Nephron progenitor cell (in vitro differentiated cells): ENCODE measurements at regions not wholly inside any gene's neighbourhood (a gene's known extent, or its start where the extent isn't known, plus 50 kb on each side); places are given as distances from the start of the nearest gene placed in this dataset.

Experiments used
- DNase-seq: peaks from one replicate; pipeline ENCODE4 v3.0.0; 2021
- H3K27ac Mint-ChIP-seq: 2 replicates; pipeline ENCODE4 v1.8.0; 2021; ENCODE audit warnings: mild to moderate bottlenecking, moderate library complexity, mixed read lengths
- H3K27me3 Mint-ChIP-seq: 2 replicates; pipeline ENCODE4 v1.8.0; 2021; ENCODE audit warnings: mild to moderate bottlenecking, low read depth, mixed read lengths; ENCODE audit not compliant: poor library complexity
- H3K36me3 Mint-ChIP-seq: 2 replicates; pipeline ENCODE4 v1.8.0; 2021; ENCODE audit warnings: low read depth, mixed read lengths
- H3K4me1 Mint-ChIP-seq: 2 replicates; pipeline ENCODE4 v1.8.0; 2021; ENCODE audit warnings: mixed read lengths
- H3K4me3 Mint-ChIP-seq: 2 replicates; pipeline ENCODE4 v1.8.0; 2021; ENCODE audit warnings: mild to moderate bottlenecking, moderate library complexity, mixed read lengths
- H3K9me3 Mint-ChIP-seq: 2 replicates; pipeline ENCODE4 v1.8.0; 2021; ENCODE audit warnings: mild to moderate bottlenecking, moderate library complexity, mixed read lengths
- CTCF ChIP-seq: fragments of 200-600 bp; sonication (generic); IDR thresholded peaks from 2 replicates; pipeline ENCODE4 v1.5.0; 2021; ENCODE audit warnings: antibody characterized with exemption

- H3K4me1 Mint-ChIP-seq, result no peaks in the 10 kb centered on the region
- peaks cover 6% of the 10 kb centered on the region for H3K27me3 Mint-ChIP-seq
- no peak overlapping the region for H3K4me3 Mint-ChIP-seq
- no peak for TF ChIP-seq CTCF
- peaks cover 3% of the 10 kb centered on the region for H3K9me3 Mint-ChIP-seq
- DNase-seq, result no peak
- no peaks in the 10 kb centered on the region for H3K36me3 Mint-ChIP-seq
- H3K27ac Mint-ChIP-seq, result no peak overlapping the region
These were observed 317.6 kb downstream of the DKK2 start for GRCh38 chr4:106718548-106718947.

- Mint-ChIP-seq H3K9me3 (peaks cover 3% of the 10 kb centered on the region), H3K36me3 (no peaks in the 10 kb centered on the region), H3K4me3 (no peak overlapping the region), H3K27me3 (peaks cover 12% of the 10 kb centered on the region), H3K4me1 (no peaks in the 10 kb centered on the region), H3K27ac (no peak overlapping the region)
- no peak for DNase-seq
- no peak for TF ChIP-seq CTCF
These were observed 319.0 kb downstream of the DKK2 start for GRCh38 chr4:106717091-106717490.

DNA sequence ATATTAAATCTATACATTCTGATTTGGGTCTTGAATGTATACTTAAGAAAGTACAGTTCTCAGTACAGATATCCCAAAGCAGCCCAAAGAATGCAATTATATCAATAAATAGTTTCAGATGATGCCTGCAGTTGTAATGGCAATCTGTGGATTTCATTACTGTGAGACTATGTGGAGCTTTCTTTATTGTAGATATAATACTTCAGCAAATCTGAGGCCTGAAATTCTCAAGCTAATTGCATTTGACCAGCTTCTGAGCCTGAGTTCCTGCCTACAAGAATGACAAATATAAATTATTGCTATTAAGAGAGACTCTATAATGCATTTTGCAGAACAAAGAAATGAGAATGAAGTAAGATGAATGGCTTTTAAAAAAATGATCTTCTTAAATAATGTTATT lies 320.3 kb downstream of the DKK2 start:
- Mint-ChIP-seq H3K4me3 (no peak overlapping the region), H3K27me3 (peaks cover 12% of the 10 kb centered on the region), H3K9me3 (peaks cover 2% of the 10 kb centered on the region), H3K27ac (no peak overlapping the region), H3K36me3 (no peaks in the 10 kb centered on the region), H3K4me1 (no peaks in the 10 kb centered on the region)
- DNase-seq, result no peak
- TF ChIP-seq CTCF, result no peak

DNA sequence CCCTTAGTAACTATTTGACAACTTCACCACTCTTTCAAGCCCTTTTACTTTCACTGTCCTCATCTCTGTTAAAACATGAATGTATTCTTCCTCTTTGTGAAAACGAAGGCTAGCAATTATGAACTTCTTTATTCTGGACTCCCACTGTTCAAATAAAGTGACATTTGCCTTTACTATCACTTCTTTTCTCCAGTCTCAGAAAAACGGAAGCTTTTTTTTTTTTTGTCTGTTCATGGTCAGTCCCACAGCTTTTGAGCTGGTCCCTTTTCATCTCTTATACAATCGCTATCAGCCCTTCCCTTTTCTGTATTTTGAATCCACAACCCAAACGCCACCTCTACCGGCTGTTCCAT lies 327.7 kb downstream of the DKK2 start:
- Mint-ChIP-seq H3K27ac (no peak overlapping the region), H3K4me1 (no peaks in the 10 kb centered on the region), H3K9me3 (peaks cover 4% of the 10 kb centered on the region), H3K36me3 (no peaks in the 10 kb centered on the region), H3K4me3 (no peak overlapping the region), H3K27me3 (peaks cover 7% of the 10 kb centered on the region)
- no peak for TF ChIP-seq CTCF
- no peak for DNase-seq

DNA sequence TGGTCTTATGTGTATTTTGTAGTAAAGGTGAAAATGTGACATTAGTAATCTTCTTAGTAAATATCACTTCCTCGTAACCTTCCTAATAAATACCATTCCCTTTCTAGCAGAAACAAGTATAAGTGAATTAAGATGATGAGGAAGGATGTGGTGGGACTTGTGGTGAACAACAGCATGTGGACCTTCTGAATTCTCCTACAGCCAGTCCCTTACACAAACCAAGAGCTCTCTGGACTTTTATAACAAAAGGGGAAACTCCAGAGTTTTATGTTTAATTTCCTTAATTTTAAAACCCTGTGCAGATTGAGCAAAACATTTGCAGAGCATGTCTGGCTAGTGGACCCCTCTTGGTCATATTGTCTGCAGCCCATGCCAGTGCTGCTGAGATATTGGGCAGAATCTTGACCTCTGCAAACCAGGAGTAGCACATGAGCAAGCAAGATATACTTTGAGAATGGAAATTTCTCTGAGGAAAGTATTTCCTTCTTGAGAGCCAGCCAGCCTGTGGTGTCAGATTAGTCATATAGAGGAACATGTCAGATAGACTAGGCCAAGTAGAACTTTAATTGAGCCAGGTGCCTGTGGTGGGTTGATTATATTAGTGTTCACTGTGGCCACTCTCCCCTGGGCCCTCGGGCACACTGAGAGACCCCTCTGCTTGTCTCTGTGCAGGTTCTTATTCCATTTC lies 328.2 kb downstream of the DKK2 start:
- Mint-ChIP-seq H3K4me1 (no peaks in the 10 kb centered on the region), H3K27me3 (peaks cover 3% of the 10 kb centered on the region), H3K4me3 (no peak overlapping the region), H3K27ac (no peak overlapping the region), H3K36me3 (no peaks in the 10 kb centered on the region), H3K9me3 (peaks cover 5% of the 10 kb centered on the region)
- no peak for DNase-seq
- TF ChIP-seq CTCF, result no peak

DNA sequence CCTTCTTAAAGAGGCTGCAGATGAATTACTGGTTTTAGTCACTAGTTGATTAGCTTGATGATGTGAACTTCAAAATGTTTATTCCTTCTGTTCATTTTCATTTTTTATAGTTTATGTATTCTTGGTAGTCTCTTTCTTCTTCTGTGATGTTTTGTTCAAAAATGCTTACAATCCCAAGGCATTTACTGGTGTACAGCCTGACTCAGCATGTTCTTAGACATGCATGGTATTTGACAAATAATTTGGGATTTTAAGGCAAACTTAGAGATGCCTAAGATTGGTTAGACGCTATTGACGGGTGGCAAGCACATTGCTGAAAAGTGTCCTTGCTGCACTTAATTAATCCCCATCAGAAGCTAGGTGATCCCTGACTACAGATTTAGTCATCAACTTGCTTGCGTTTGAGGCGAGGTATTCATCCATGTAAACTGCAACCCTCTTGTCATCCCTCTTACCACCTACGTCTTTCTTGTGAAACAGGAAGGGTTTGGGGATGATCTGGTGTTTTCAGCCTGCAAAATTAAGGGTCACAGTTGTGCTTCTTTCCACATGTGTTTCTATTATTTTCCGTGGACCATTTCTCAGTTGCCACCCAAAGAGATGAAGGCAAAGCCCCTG lies 331.8 kb downstream of the DKK2 start:
- TF ChIP-seq CTCF, result no peak
- Mint-ChIP-seq H3K27me3 (peaks cover 2% of the 10 kb centered on the region), H3K27ac (no peak overlapping the region), H3K4me3 (no peak overlapping the region), H3K4me1 (no peaks in the 10 kb centered on the region), H3K36me3 (no peaks in the 10 kb centered on the region), H3K9me3 (peaks cover 17% of the 10 kb centered on the region)
- DNase-seq, result no peak
